ENCODE measurements at regions not wholly inside any gene's neighbourhood (a gene's known extent, or its start where the extent isn't known, plus 50 kb on each side); places are given as distances from the start of the nearest gene placed in this dataset.

- H3K36me3 ChIP-seq (replicated peaks; ENCODE audit: insufficient read depth, low read length), result no peaks in the 10 kb centered on the region
- H3F3A ChIP-seq (ENCODE audit: insufficient read depth, low read length), result no peaks in the 10 kb centered on the region
- no peak overlapping the region for H3K27ac ChIP-seq (ENCODE audit: low read length)
- H3K9me2 ChIP-seq (replicated peaks; ENCODE audit: insufficient read depth, low read length), result no peaks in the 10 kb centered on the region
- H3K9ac ChIP-seq (ENCODE audit: low read length), result no peak overlapping the region
- H3K4me2 ChIP-seq (ENCODE audit: low read depth, low read length), result no peak overlapping the region
- no peaks in the 10 kb centered on the region for H3K27me3 ChIP-seq (replicated peaks; ENCODE audit: insufficient read depth, low read length)
- H3K79me2 ChIP-seq (ENCODE audit: low read length), result no peaks in the 10 kb centered on the region
- no peak for DNase-seq
- no peak overlapping the region for H3K4me3 ChIP-seq (ENCODE audit: low read length)
- H3K4me1 ChIP-seq (ENCODE audit: low read length), result no peaks in the 10 kb centered on the region
- TF ChIP-seq EZH2phosphoT487 (IDR thresholded peaks at IDR 0.05; ENCODE audit: low read length), result no peak
- TF ChIP-seq EZH2 (optimal IDR thresholded peaks at IDR 0.05; ENCODE audit: low read depth, low read length), result no peak
- TF ChIP-seq CTCF (IDR thresholded peaks at IDR 0.05; ENCODE audit: low read length), result no peak
- H4K20me1 ChIP-seq (ENCODE audit: insufficient read depth, low read length), result no peaks in the 10 kb centered on the region
- H3K9me3 ChIP-seq (replicated peaks; ENCODE audit: insufficient read depth, low read length), result no peaks in the 10 kb centered on the region
- no peak overlapping the region for H2AFZ ChIP-seq (ENCODE audit: low read length)
Observed at GRCh38 chr4:188918787-188919186, 779.5 kb downstream of the TRIML1 start.

GRCh38 chr4:188930822-188931221 lies 791.6 kb downstream of the TRIML1 start:
- TF ChIP-seq EZH2phosphoT487 (IDR thresholded peaks at IDR 0.05; ENCODE audit: low read length) (no peak), CTCF (IDR thresholded peaks at IDR 0.05; ENCODE audit: low read length) (no peak), EZH2 (optimal IDR thresholded peaks at IDR 0.05; ENCODE audit: low read depth, low read length) (no peak)
- H3K36me3 ChIP-seq (replicated peaks; ENCODE audit: insufficient read depth, low read length), result no peaks in the 10 kb centered on the region

GRCh38 chr4:188934320-188934962 lies 795.2 kb downstream of the TRIML1 start:
- H3K4me1 ChIP-seq (ENCODE audit: low read length), result no peaks in the 10 kb centered on the region
- no peak overlapping the region for H2AFZ ChIP-seq (ENCODE audit: low read length)
- H3K9ac ChIP-seq (ENCODE audit: low read length), result no peak overlapping the region
- no peaks in the 10 kb centered on the region for H3K36me3 ChIP-seq (replicated peaks; ENCODE audit: insufficient read depth, low read length)
- no peak for DNase-seq
- TF ChIP-seq EZH2 (optimal IDR thresholded peaks at IDR 0.05; ENCODE audit: low read depth, low read length), result no peak
- TF ChIP-seq EZH2phosphoT487 (IDR thresholded peaks at IDR 0.05; ENCODE audit: low read length), result no peak
- TF ChIP-seq CTCF (IDR thresholded peaks at IDR 0.05; ENCODE audit: low read length), result no peak
- no peaks in the 10 kb centered on the region for H3K79me2 ChIP-seq (ENCODE audit: low read length)
- no peak overlapping the region for H3K27ac ChIP-seq (ENCODE audit: low read length)
- H3K9me3 ChIP-seq (replicated peaks; ENCODE audit: insufficient read depth, low read length), result no peaks in the 10 kb centered on the region
- no peak overlapping the region for H3K4me3 ChIP-seq (ENCODE audit: low read length)
- no peaks in the 10 kb centered on the region for H3K27me3 ChIP-seq (replicated peaks; ENCODE audit: insufficient read depth, low read length)
- no peaks in the 10 kb centered on the region for H3F3A ChIP-seq (ENCODE audit: insufficient read depth, low read length)
- no peak overlapping the region for H3K4me2 ChIP-seq (ENCODE audit: low read depth, low read length)
- H4K20me1 ChIP-seq (ENCODE audit: insufficient read depth, low read length), result no peaks in the 10 kb centered on the region
- no peaks in the 10 kb centered on the region for H3K9me2 ChIP-seq (replicated peaks; ENCODE audit: insufficient read depth, low read length)

More at GRCh38 chr4:188930822-188931221, 791.6 kb downstream of the TRIML1 start:
- Histone ChIP-seq H3K4me1 (ENCODE audit: low read length) (no peaks in the 10 kb centered on the region), H3K9me2 (replicated peaks; ENCODE audit: insufficient read depth, low read length) (no peaks in the 10 kb centered on the region), H3K79me2 (ENCODE audit: low read length) (no peaks in the 10 kb centered on the region), H3K4me2 (ENCODE audit: low read depth, low read length) (no peak overlapping the region), H3K27ac (ENCODE audit: low read length) (no peak overlapping the region), H2AFZ (ENCODE audit: low read length) (no peak overlapping the region), H3K9ac (ENCODE audit: low read length) (no peak overlapping the region), H3F3A (ENCODE audit: insufficient read depth, low read length) (no peaks in the 10 kb centered on the region), H3K27me3 (replicated peaks; ENCODE audit: insufficient read depth, low read length) (no peaks in the 10 kb centered on the region), H4K20me1 (ENCODE audit: insufficient read depth, low read length) (no peaks in the 10 kb centered on the region), H3K4me3 (ENCODE audit: low read length) (no peak overlapping the region), H3K9me3 (replicated peaks; ENCODE audit: insufficient read depth, low read length) (no peaks in the 10 kb centered on the region)
- no peak for DNase-seq
